Lower leg skin (tissue), 3 donors: ENCODE measurements at regions not wholly inside any gene's neighbourhood (a gene's known extent, or its start where the extent isn't known, plus 50 kb on each side); places are given as distances from the start of the nearest gene placed in this dataset.

Source experiments
- CTCF ChIP-seq, 3 donors: fragments of 450-650 bp; IDR thresholded peaks; one replicate each; pipeline ENCODE4 v1.5.1; 2016; ENCODE audit warnings: antibody characterized with exemption in 3 of 3, mild to moderate bottlenecking in 3 of 3, moderate library complexity in 2 of 3
- POLR2A ChIP-seq, 2 donors: fragments of 450-650 bp; IDR thresholded peaks; one replicate each; pipeline ENCODE4 v1.6.1; 2016 to 2017; ENCODE audit warnings: antibody characterized with exemption in 2 of 2, mild to moderate bottlenecking in 1 of 2, moderate library complexity in 1 of 2

DNA sequence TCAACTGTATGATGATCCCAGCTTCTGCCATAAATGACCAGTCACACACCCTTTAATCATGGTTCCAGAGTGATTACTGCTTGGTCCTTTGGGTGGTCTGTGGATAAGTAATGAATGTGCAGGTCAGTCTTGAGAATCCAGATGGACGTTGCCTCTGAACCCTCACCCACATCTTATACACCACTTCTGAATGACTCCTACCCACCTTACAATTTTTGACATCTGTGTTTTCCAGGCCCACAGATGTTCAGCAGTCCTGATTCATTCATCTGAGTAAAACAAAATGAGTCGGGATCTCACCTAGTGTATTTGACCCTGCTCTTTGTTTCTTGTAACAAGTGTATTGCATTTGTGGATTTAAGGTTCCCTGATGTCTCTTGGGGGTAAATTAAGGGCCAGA, 194.1 kb upstream of the CCDC68 start:
- TF ChIP-seq CTCF (IDR thresholded peaks at IDR 0.05) (no peak), POLR2A (IDR thresholded peaks at IDR 0.05) (no peak)
